LNCAP (cell line): ENCODE measurements at regions not wholly inside any gene's neighbourhood (a gene's known extent, or its start where the extent isn't known, plus 50 kb on each side); places are given as distances from the start of the nearest gene placed in this dataset.

Experiments
- TF ChIP-seq, protein P1 (sequence below): fragments of 450-650 bp; IDR thresholded peaks from 2 replicates; pipeline ENCODE4 v1.5.1; 2017; ENCODE audit warnings: mild to moderate bottlenecking

GRCh38 chr12:30425445-30425844, 270.2 kb downstream of the IPO8 start:
- TF ChIP-seq, protein P1, sequence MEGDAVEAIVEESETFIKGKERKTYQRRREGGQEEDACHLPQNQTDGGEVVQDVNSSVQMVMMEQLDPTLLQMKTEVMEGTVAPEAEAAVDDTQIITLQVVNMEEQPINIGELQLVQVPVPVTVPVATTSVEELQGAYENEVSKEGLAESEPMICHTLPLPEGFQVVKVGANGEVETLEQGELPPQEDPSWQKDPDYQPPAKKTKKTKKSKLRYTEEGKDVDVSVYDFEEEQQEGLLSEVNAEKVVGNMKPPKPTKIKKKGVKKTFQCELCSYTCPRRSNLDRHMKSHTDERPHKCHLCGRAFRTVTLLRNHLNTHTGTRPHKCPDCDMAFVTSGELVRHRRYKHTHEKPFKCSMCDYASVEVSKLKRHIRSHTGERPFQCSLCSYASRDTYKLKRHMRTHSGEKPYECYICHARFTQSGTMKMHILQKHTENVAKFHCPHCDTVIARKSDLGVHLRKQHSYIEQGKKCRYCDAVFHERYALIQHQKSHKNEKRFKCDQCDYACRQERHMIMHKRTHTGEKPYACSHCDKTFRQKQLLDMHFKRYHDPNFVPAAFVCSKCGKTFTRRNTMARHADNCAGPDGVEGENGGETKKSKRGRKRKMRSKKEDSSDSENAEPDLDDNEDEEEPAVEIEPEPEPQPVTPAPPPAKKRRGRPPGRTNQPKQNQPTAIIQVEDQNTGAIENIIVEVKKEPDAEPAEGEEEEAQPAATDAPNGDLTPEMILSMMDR = no peak

GRCh38 chr12:30423330-30423729, 272.3 kb downstream of the IPO8 start:
- TF ChIP-seq, protein P1 = no peak

- TF ChIP-seq, protein P1 = no peak
Observed at GRCh38 chr12:30422844-30423243, 272.8 kb downstream of the IPO8 start.

- TF ChIP-seq, protein P1 = no peak
Observed at GRCh38 chr12:30420561-30420960, 275.1 kb downstream of the IPO8 start.

- TF ChIP-seq, protein P1 = no peak
Observed at GRCh38 chr12:30417697-30418231, 277.9 kb downstream of the IPO8 start.

- TF ChIP-seq, protein P1 = no peak
Observed at GRCh38 chr12:30416631-30417030, 279.0 kb downstream of the IPO8 start.

DNA sequence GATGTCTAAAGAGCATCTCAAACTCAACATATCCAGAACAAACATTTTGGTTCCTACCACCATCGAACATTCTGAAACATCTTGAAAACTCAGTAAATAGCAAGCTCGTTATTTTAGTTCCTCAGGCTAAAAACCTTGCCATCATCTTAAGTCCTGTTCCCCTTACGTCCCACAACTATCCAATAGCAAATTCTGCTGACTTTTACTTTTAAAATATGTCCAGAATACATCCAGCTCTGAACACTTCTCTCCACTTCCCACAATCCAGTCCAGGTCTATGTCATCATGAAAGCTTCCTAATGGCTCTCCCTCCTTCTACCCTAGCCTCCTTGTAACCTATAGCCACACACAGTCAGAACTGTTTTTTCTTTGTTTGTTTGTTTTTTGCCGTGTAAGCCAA, 279.9 kb downstream of the IPO8 start:
- TF ChIP-seq, protein P1 = no peak

GRCh38 chr12:30414507-30414906, 281.2 kb downstream of the IPO8 start:
- TF ChIP-seq, protein P1 = no peak
